GM23248 (cell line): ENCODE measurements at regions not wholly inside any gene's neighbourhood (a gene's known extent, or its start where the extent isn't known, plus 50 kb on each side); places are given as distances from the start of the nearest gene placed in this dataset.

ENCODE experiments used
- EZH2 ChIP-seq: fragments of 200-600 bp; sonication (generic); IDR thresholded peaks from 2 replicates; pipeline ENCODE4 v1.6.1; 2018; ENCODE audit warnings: antibody characterized with exemption, mild to moderate bottlenecking; ENCODE audit not compliant: insufficient read depth, poor library complexity, severe bottlenecking
- EZH2phosphoT487 ChIP-seq: fragments of 200-600 bp; sonication (generic); IDR thresholded peaks from 2 replicates; pipeline ENCODE4 v1.6.1; 2018; ENCODE audit warnings: antibody characterized with exemption, moderate library complexity, mild to moderate bottlenecking, low read depth; ENCODE audit not compliant: insufficient read depth

DNA sequence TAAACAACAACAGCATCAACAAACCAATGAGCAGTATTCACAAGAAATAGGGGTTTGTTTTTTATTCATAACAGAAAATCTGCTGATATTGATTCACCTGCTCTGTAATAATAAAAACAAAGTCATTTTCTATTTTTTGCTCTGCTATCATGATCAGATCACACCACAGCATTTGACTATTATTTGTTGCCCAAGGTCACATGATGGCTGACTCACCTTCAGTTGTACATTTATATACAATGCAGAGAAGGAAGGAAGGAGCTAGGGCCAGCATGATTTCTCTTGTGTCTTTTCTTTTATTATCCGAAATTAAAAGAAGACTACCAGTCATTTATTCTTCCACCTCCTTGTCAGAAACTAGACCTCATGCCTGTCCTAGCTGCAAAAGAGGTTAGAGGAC, 1427.7 kb upstream of the CELF4 start:
- TF ChIP-seq EZH2 (no peak), EZH2phosphoT487 (no peak)
